HPDE6-E6E7 (cell line): ENCODE measurements at regions not wholly inside any gene's neighbourhood (a gene's known extent, or its start where the extent isn't known, plus 50 kb on each side); places are given as distances from the start of the nearest gene placed in this dataset.
A peak's percentile ranks its signal among the peaks of the same experiment; 100 is the strongest.
"Not testable (repeated sequence)": the region's sequence is repeated elsewhere in the genome, so short reads cannot be mapped to it uniquely, and the experiment has no call there.

Source experiments
- DNase-seq: peaks from one replicate; pipeline ENCODE4 v3.0.0; 2011; ENCODE audit warnings: missing footprints; ENCODE audit errors: extremely low spot score

DNA sequence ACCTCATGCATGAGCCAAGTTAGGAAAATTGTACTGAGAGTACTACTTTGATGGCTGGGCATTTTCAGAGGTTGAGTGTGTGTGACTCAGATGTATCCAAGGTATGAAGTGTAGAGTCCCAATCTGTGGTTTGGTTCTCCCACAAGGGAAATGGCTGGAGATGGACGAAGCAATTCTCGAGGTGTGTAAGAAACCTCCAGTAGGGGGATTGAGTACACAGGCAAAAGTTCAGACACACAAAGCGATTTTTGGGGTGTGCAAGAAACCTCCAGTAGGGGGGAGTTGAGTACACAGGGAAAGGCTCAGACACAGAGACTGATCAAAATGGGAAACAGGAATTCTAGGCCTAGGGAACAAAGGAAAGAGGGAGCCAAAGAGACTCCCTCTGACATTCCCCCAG lies 1536.3 kb downstream of the FAM181B start:
- DNase-seq: no peak

DNA sequence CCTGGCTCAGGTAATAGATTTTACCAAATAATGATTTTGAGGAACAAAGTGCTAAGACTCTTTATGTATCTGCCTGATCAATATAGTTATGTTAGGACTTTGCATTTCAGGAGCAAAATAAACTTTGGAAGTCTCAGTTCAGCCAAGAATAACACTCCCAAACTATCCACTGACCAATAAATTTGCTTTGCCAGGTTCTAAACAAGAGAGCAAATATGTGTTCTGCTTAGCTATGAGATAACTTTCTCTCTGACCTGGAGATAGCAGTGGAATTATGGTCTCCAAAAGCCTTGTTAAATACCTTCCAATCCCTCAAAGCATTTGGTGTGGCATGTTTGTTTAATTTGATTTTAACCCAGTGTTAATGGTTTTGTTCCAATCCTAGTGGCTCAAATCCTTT lies 1541.1 kb downstream of the FAM181B start:
- no peak for DNase-seq

DNA sequence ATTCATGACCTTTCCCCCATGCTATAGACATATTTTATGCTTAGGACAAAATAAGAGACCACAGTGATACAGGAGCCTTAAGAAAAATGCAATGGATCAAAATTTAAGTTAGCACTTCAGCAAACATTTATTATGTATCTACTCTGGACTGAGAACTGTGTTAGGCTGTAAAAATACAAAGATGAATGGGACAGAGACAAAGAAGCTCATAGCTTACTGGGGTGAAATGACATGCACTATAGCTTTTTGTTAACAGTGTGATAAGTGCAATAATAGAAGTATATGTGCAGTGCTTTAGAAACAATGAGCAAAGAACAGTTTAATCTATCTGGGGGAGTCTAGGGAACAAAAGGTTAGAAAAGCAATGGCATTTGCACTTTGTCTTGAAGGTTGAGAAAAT lies 1543.1 kb downstream of the FAM181B start:
- no peak for DNase-seq

DNA sequence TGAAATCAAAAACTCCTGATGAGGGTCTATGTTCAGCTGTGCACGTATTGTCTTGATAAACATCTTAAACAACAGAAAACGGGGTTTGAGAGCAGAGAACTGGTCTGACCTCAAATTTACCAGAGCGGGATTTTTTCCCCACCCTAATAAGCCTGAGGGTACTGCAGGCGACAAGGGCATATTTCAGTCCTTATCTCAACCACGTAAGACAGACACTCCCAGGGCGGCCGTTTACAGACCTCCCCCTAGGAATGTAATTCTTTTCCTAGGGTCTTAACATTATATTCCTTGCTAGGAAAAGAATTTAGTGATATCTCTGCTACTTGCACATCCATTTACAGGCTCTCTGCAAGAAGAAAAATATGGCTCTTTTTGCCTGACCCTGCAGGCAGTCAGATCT lies 1546.6 kb downstream of the FAM181B start:
- not testable (repeated sequence) for DNase-seq

DNA sequence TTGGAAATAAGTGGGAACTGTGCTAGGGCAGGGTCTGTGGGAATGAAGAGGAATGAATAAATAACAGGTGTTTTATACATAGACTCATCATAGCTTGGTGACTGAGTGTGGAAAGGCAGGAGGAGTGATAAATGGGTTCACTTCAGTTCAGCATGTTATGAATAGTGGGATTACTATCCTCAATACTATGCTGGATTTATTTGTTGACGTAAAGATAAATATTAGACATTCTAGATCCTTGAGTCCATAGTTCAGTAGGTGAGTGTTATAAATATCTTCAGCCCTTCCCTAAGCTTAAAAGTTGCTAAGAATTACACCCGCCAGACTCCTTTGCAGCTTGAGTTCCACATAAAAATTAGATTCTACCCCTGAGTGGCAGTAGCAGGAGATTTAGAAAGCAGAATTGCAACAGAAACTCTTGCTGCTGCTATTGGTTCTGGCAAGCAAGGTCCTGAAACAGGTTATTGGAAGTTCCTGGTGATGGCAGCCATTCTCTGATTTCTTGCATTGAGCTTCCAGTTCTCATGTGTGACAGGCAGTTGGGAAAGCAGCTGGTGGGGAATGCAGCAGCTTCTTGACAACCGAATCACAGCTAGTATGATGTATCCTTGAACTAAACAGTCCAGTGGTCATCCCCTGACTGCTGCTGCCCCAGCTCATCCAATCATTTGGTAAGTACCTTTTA lies 1558.9 kb downstream of the FAM181B start:
- no peak for DNase-seq

DNA sequence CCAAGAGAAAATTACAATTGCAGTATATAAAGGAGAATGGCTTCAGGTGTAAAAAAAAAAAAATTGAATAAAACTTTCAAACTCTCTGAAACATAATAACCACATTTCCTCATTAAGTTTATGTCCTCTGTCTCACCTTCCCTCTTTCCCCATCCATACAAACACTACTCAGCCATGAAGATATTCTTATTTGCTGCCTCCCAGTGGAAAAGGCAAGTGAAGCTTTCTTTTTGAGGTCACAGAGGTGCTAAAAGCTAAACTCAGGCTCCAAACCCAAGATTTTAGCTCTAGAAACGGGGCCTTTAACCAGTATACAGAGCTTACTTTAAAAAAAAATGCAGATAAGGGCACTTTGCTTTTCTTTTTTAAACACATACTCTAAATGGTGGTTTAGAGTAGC lies 1568.5 kb downstream of the FAM181B start:
- DNase-seq: no peak

DNA sequence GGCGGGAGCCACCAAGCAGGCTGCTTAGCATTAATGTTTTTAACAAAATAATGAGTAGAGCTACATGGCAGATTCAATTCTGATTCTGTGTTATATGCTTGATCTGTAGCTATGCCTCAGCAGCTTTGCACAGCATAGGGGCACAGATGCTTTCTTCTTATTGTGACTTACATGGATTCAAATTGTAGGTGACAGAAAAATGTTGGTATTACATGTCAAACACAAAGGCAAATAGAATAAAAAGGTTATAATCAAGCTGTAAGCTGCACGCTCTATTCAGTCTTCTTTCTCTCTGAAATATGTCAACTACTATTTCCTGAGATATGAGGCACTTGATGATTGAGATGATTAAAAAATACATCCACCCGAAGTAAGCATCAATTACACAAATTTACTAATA lies 1573.8 kb downstream of the FAM181B start:
- DNase-seq: no peak

DNA sequence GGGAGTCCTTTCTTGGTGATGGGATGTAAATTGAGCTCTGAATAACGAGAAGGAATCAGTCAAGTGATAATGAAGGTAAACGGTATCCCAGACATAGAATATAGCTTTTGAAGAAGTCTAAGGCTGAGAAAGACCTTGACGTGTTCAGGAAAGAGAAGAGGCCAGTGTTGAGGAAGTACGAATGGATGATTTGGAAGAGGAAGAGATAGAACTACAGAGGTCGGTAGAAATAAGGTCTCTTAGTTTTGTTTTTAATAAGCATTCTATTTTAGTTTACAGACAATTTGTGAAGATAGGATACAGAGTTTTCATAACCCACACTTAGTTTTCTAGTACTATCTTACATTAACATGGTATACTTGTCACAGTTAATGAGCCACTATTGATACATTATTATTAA lies 1598.1 kb downstream of the FAM181B start:
- DNase-seq: no peak

DNA sequence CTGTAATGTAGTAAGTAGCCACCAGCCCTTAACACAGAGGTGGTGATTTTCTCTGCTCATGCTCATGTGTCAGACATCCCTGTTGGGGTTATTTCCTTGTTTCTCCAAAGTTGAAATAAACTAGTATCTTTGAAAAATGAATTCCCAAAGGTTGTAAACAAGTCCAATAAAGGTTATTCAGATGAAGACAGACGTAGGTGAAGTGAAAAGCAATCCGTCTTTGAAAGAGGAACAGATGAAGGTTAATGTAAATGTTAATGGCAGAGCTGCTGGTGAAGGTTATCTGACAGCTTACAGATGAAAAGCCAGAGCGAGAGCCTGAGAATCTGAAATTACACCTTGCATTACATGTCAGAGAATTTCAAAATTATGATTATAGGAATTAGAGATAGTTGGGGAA lies 1604.0 kb downstream of the FAM181B start:
- no peak for DNase-seq

DNA sequence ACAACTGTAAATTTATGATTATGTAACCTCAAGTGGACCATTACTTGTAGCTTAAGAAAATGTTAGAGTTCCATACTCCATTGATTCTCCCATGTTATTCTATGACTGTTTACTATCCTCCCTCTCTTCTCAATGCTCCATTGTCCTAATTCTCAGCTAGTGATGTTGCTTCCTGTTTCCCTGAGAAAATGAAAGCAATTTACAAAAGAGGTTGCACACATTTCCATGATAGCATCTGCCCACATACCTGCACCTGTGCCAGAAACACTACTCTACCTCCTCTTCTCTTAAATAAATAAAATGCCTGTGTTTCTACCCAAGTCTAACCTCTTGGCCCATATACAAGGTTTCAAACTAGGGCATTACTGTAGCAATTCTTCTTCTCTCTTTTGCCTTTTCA lies 1620.9 kb downstream of the FAM181B start:
- no peak for DNase-seq

DNA sequence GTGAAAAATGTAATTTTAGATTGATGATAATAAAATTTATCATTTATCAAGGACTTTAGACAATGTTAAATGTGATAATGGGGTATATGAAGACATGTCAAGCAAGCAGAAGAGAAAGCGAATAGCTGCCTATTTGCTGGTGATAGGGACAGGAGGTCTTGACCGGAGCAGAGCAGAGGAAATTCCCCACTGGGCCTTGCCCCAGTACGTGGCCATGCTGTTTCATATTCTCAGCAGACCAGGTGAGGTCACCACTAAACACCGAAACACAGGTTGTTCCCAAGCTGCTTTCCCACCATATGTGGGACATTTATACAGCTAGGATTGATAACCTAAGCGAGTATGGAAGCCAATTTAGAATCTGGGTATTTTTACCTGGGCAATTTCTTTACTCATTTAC lies 1629.6 kb downstream of the FAM181B start:
- DNase-seq: no peak

DNA sequence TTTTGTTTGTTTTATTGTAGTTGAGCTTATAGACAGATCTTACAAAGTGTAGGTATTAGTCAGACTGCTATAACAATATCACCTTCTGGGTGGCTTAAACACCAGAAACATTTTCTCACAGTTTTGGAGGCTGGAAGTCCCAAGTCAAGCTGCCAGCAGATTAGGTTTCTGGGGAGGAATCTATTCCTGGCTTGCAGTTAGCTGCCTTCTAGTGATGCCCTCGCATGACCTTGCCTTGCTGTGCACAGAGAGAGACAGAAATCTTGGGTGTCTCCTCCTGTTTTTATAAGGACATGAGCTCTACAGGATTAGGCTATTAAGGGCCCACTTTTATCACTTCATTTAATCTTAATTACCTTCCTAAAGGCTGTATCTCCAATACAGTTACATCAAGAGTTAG lies 1635.2 kb downstream of the FAM181B start:
- no peak for DNase-seq

DNA sequence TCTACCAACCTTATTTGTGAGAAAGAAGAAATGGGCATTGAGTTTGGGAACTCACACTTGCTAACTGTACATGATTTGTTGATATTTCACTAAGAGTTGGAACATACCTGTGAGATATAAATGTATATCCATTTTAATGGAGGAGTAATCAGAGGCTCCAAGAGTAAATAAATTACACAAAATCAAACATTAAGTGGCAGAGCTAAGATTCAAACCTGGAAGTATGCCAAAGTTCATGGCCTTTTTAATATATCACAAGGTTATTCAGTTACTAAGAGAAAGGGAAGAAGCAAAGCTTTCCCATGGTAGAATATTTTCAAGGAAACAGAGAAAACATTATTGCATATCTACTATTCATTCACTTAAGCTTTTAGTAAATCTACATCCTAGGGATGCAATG lies 1641.1 kb downstream of the FAM181B start:
- no peak for DNase-seq

DNA sequence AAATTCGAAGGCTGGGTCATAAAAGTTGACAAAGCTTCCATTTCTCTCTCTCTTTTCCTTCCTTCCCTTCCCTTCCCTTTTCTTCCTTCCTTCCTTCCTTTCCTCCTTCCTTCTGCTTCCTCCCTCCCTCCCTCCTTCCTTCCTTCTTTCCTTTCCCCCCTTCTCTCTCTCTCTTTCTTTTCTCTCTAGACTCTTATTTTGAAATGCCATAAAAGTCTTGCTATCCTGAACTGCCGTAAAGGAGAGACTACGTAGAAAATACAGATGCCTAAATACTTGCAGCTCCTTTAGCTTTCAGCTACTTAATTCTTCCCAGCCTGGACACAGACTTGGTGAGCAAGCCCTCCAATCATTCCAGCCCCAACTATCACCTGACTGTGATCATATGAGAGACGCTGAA lies 1644.4 kb downstream of the FAM181B start:
- DNase-seq: no peak

DNA sequence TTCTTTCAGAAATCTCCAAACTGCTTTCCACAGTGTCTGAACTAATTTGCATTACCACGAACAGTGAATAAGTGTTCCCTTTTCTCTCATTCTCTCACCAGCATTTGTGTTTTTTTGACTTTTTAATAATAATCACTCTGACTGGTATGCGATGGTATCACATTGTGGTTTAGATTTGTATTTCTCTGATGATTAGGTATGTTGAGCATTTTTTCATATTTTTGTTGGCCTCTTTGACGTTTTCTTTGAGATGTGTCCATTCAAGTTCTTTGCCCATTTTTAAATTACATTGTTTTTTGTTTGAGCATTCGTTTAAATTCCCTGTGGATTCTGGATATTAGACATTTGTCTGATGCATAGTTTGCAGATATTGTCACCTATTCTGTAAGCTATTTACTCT lies 1639.6 kb upstream of the TENM4 start:
- no peak for DNase-seq

DNA sequence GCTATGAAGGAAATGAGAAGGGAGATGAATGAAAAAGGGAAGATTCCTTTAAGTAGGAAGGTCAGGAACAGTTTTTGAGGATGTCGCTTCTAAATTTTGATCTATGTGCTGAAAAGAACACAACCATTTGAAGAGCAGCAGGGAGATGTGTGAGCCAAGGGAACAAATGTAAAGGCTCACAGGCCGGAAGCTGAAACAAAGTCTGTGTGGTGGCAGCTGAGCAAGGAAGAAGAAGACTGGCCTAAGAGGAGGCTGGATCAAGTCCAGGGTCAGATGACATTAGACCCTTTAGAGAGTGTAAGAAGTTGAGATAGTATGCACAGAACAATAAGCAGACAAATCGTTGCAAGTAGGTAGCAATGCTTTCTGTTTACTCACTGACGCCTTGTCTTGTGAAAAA lies 1631.4 kb upstream of the TENM4 start:
- no peak for DNase-seq

DNA sequence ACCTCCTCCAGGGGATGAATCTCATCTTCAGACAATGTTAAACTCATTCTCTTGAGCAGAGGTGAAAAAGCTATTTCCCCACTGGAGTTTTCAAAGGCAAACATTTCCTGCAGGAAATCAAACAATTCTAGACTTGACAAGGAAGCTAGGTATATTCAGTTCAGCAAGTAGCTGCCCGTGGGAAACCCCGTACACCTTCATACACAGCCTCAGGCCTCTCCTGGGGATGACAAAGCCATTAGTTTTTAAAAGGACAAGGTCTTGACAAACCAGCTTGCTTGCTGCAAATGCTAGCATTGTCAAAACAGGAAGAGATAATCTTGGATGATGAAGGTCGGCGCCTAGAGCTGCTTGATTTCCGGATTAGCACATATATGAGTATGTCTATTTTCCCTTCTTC lies 1630.8 kb upstream of the TENM4 start:
- peak; percentile 10 for DNase-seq

DNA sequence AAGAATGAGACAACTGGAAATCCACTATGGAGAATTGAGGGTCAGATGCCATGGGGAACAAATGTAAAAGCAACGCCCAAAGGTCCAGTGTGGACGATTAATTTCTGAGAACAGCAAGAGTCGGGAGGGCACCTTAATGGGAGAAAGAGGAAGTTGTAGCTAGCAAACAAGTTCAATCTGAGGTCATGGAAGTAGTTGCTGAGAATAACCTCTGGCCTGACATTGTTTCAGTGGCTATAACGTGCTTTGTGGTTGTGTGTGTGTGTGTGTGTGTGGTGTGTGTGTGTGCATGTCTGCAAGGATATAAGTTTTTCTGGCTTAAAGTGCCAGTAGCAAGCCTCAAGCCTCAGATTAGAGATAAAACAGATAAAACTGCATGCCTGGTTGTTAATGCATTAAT lies 1630.1 kb upstream of the TENM4 start:
- no peak for DNase-seq

DNA sequence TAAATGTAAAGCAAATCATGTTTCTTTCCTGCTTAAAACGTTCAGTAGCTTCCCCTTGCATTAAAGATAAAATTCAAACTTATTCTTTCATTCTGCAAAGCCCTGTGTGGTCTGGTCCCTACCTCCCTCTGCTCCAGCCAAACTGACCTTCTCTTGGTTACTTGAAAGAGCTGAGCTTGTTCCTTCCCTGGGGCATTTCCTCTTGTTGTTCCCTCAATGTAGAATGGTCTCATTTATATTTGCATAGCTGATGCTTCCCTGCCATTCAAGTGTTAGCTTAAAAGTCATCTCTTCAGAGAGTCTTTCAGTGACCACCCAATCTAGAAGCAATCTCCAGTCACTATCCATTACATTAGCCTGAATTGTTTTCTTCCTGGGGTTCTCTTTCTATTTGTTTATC lies 1618.5 kb upstream of the TENM4 start:
- DNase-seq: no peak

DNA sequence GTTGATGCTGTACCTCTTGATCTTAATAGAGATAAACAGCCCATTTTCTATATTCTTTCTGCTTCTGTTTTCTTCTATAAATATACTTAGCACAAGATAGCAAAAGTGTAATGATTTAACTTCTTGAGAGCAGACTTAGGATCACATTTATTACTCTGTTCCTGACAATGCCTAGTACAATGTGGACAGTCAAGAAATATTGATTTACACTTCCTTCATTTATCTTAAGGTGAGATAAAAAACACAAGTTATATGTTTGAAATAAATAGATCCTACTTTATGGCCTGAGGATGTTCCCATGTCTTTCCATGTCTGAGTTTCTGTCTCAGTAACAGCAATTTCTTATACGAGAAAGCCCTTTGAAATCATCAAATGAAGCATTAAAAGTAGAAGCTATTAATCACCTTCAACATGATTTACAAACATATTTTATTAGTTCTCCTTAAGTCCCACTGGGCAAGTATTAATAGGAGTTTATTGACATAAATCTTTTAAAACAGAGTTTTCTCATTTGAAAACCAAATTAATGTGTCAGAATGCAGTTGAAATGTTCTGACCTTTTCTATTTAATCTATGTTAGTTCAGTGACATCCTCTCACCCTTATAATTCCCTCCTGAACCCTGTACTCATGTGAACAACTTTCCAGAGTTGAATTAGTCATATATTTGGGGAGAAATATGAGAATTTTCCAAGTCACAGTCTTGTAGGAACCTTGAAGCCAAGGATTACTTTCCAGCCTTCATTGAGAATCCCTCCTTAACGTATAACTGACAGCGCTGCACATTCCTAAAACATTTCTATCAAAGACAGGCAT lies 1611.7 kb upstream of the TENM4 start:
- no peak for DNase-seq

DNA sequence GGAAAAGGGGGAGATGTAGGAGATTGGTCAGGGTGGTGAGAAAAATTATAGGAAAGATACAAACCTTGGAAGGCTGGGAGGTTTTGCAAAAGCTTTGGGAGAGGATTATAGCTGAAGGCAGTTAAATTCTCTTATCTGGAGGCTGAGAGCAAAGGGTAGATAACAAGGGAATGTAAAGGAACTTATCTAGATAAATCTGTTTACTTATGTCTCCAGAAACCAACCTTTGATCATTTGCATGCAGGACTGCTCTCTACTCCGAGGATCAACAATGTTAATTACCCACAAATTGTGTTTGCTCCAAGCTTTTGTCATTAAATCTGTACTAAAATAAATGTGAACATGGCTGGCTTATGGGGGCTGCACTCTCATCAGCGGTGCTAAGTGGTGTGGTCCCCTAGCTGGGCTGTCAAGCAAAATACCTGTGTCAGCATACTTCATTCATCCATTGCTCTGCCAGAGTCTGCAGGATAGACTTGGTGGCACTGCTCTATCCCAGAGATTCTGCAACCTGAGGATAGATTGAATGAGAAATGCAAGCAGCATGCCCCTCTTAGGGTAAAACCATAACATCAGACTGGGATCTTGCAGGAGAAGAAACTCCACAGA lies 1599.2 kb upstream of the TENM4 start:
- DNase-seq: no peak

DNA sequence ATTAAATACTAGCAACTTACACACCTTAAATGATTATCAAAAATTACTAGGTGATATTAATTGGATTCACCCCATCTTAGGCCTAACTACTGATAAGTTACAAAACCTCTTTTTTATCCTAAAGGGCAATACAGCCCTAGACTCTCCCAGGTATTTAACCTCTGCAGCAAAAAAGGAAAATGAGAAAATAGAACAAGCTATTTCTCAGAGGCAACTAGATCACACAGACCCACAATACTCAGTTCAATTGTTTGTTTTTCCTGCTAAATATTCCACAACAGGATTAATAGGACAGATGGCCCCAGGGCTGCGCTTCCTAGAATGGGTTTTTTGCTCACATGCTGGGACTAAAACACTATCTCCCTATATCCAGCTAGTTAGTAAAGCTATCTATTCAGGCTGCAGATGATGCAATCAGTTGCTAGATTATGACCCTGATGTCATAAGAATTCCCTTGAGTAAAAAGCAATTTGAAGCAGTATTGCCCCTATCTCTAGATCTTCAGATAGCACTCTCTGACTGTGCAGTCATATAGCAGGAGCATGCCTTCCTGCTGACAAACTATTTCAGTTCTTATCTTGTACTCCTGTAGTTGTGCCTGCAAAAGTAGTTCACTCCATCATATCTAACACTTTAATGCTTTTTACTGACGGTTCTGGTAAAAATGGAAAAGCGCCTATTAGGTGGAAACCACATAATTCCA lies 1595.5 kb upstream of the TENM4 start:
- DNase-seq: no peak
